K562 (cell line): ENCODE measurements at regions not wholly inside any gene's neighbourhood (a gene's known extent, or its start where the extent isn't known, plus 50 kb on each side); places are given as distances from the start of the nearest gene placed in this dataset.

ENCODE experiments used
- EZH2 ChIP-seq: IDR thresholded peaks from 2 replicates; pipeline ENCODE4 v1.6.1; 2012; ENCODE audit warnings: low read depth, mild to moderate bottlenecking, inconsistent platforms, low read length, borderline replicate concordance
- ILF3 ChIP-seq: fragments of 450-650 bp; IDR thresholded peaks from 2 replicates; pipeline ENCODE4 v1.6.1; 2018; ENCODE audit warnings: antibody characterized with exemption, mild to moderate bottlenecking, moderate library complexity, borderline replicate concordance
- JUN ChIP-seq, 2 experiments: sonication (generic) in 1 of 2; formaldehyde crosslinking in 1 of 2; IDR thresholded peaks; 2 replicates each; pipeline versions ENCODE4 v1.6.1 to v1.8.0; 2012 to 2022; ENCODE audit warnings: borderline replicate concordance in 2 of 2, mild to moderate bottlenecking in 2 of 2, improper control_type of control experiment in 1 of 2, low read depth in 1 of 2, low read length in 1 of 2, missing genetic modification reagents in 1 of 2
- NR2C2 ChIP-seq, 2 experiments: fragments of 200-800 bp in 1 of 2; sonication (Bioruptor generic) in 1 of 2; sonication (generic) in 1 of 2; formaldehyde crosslinking in 1 of 2; IDR thresholded peaks; 2 replicates each; pipeline versions ENCODE4 v1.6.1 to v1.8.0; 2016 to 2022; ENCODE audit warnings: mild to moderate bottlenecking in 1 of 2, missing compliant biosample characterization in 1 of 2, missing genetic modification characterization in 1 of 2, missing genetic modification reagents in 1 of 2
- POLR2A ChIP-seq: fragments of 450-650 bp; conservative IDR thresholded peaks from 2 replicates; pipeline ENCODE4 v1.6.1; 2016
- SREBF1 ChIP-seq: fragments of 150-350 bp; IDR thresholded peaks from 2 replicates; pipeline ENCODE4 v1.6.1; 2014; ENCODE audit warnings: antibody characterized with exemption, low read depth, low read length, borderline replicate concordance
- TBP ChIP-seq: optimal IDR thresholded peaks from 2 replicates; pipeline ENCODE3; 2011; ENCODE audit warnings: low read depth, low read length, improper control_type of control experiment
- ZNF436 ChIP-seq: fragments of 250-450, 450-650 bp; sonication (Bioruptor Pico); formaldehyde crosslinking; IDR thresholded peaks from 2 replicates; pipeline ENCODE4 v1.7.0; 2020; ENCODE audit warnings: mild to moderate bottlenecking
- ZNF589 ChIP-seq: fragments of 200-800 bp; sonication (Bioruptor generic); IDR thresholded peaks from 2 replicates; pipeline ENCODE4 v1.6.1; 2016; ENCODE audit warnings: low read depth, missing genetic modification characterization, missing compliant biosample characterization
- TF ChIP-seq, protein P1 (sequence below), 3 experiments: IDR thresholded peaks in 2 of 3; conservative IDR thresholded peaks in 1 of 3; 2 replicates each; pipeline ENCODE4 v1.5.1; 2011 to 2012; ENCODE audit warnings: low read length in 3 of 3, mild to moderate bottlenecking in 3 of 3, control low read depth in 2 of 3, improper control_type of control experiment in 1 of 3, inconsistent platforms in 1 of 3, low read depth in 1 of 3, mixed read lengths in 1 of 3, moderate library complexity in 1 of 3; ENCODE audit not compliant: insufficient read depth in 2 of 3
- TF ChIP-seq, protein P2 (sequence below): sonication (generic); formaldehyde crosslinking; IDR thresholded peaks from 2 replicates; pipeline ENCODE4 v1.9.0; 2022; ENCODE audit warnings: mild to moderate bottlenecking, missing genetic modification reagents
- TF ChIP-seq, protein P3 (sequence below): fragments of 150-350 bp; IDR thresholded peaks from 2 replicates; pipeline ENCODE4 v1.6.1; 2014; ENCODE audit warnings: low read depth, mild to moderate bottlenecking, low read length, borderline replicate concordance

DNA sequence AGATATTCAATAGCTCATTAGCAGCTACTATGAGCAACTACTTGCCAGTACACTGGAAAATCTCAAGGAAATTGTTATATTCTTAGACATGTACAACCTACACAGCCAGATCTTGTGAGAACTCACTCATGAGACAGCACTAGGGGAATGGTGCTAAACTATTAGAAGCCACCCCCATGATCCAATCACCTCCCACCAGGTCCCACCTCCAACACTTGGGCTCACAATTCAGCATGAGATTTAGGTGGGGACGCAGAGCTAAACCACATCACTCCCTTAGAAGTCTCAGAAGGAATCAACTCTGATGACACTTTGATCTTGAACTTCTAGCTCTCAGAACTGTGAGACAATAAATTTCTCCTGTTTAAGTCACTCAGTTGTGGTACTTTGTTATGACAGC, 418.3 kb upstream of the SPHKAP start:
- TF ChIP-seq JUN (IDR thresholded peaks at IDR 0.05; ENCODE audit: borderline replicate concordance, low read depth, low read length) (no peak), JUN (CRISPR knock-in tag; IDR thresholded peaks at IDR 0.05; ENCODE audit: borderline replicate concordance) (no peak), ZNF436 (no peak), NR2C2 (CRISPR knock-in tag; IDR thresholded peaks at IDR 0.05) (no peak), NR2C2 (tag; IDR thresholded peaks at IDR 0.05) (no peak), POLR2A (no peak), TBP (no peak), SREBF1 (no peak), ZNF589 (CRISPR knock-in tag) (no peak), ILF3 (no peak), EZH2 (no peak)
- TF ChIP-seq, protein P1, sequence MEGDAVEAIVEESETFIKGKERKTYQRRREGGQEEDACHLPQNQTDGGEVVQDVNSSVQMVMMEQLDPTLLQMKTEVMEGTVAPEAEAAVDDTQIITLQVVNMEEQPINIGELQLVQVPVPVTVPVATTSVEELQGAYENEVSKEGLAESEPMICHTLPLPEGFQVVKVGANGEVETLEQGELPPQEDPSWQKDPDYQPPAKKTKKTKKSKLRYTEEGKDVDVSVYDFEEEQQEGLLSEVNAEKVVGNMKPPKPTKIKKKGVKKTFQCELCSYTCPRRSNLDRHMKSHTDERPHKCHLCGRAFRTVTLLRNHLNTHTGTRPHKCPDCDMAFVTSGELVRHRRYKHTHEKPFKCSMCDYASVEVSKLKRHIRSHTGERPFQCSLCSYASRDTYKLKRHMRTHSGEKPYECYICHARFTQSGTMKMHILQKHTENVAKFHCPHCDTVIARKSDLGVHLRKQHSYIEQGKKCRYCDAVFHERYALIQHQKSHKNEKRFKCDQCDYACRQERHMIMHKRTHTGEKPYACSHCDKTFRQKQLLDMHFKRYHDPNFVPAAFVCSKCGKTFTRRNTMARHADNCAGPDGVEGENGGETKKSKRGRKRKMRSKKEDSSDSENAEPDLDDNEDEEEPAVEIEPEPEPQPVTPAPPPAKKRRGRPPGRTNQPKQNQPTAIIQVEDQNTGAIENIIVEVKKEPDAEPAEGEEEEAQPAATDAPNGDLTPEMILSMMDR (IDR thresholded peaks at IDR 0.05 in 2 of 3, conservative IDR thresholded peaks at IDR 0.05 in 1 of 3; ENCODE audit: insufficient read depth in 2 of 3, low read depth in 1 of 3, low read length in 3 of 3) = no peak
- TF ChIP-seq, protein P2, sequence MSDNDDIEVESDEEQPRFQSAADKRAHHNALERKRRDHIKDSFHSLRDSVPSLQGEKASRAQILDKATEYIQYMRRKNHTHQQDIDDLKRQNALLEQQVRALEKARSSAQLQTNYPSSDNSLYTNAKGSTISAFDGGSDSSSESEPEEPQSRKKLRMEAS = no peak
- TF ChIP-seq, protein P3, sequence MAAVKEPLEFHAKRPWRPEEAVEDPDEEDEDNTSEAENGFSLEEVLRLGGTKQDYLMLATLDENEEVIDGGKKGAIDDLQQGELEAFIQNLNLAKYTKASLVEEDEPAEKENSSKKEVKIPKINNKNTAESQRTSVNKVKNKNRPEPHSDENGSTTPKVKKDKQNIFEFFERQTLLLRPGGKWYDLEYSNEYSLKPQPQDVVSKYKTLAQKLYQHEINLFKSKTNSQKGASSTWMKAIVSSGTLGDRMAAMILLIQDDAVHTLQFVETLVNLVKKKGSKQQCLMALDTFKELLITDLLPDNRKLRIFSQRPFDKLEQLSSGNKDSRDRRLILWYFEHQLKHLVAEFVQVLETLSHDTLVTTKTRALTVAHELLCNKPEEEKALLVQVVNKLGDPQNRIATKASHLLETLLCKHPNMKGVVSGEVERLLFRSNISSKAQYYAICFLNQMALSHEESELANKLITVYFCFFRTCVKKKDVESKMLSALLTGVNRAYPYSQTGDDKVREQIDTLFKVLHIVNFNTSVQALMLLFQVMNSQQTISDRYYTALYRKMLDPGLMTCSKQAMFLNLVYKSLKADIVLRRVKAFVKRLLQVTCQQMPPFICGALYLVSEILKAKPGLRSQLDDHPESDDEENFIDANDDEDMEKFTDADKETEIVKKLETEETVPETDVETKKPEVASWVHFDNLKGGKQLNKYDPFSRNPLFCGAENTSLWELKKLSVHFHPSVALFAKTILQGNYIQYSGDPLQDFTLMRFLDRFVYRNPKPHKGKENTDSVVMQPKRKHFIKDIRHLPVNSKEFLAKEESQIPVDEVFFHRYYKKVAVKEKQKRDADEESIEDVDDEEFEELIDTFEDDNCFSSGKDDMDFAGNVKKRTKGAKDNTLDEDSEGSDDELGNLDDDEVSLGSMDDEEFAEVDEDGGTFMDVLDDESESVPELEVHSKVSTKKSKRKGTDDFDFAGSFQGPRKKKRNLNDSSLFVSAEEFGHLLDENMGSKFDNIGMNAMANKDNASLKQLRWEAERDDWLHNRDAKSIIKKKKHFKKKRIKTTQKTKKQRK = no peak
